ENCODE measurements at regions not wholly inside any gene's neighbourhood (a gene's known extent, or its start where the extent isn't known, plus 50 kb on each side); places are given as distances from the start of the nearest gene placed in this dataset.
"Not testable (repeated sequence)": the region's sequence is repeated elsewhere in the genome, so short reads cannot be mapped to it uniquely, and the experiment has no call there.

GRCh38 chr1:121003230-121003629 lies 113.7 kb downstream of the PPIAL4A start:
- not testable (repeated sequence) for DNase-seq (ENCODE audit: low read depth)

DNA sequence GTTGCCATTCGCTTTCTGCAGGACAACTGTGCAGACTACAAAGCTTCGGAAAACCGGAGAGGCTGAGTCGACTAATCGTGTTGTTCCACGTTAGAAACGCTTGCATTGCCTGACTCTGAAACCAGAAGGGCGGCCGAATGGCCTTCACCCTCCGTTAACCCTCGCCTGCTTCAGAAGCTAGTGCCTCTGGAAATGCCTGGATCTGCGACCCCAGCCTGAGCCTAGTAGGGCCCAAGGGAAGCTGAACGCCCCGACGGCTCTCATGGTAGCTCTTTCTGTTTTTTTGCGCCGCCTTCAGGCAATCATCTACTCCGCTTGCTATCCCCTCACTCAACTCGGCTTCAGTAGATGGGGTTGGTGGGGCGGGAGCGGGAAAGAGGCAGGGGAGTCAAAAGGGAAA lies 117.3 kb downstream of the PPIAL4A start:
- DNase-seq (ENCODE audit: low read depth) = not testable (repeated sequence)

GRCh38 chr1:121007755-121008154 lies 118.2 kb downstream of the PPIAL4A start:
- not testable (repeated sequence) for DNase-seq (ENCODE audit: low read depth)

GRCh38 chr1:121008512-121009215 lies 119.1 kb downstream of the PPIAL4A start:
- not testable (repeated sequence) for DNase-seq (ENCODE audit: low read depth)

DNA sequence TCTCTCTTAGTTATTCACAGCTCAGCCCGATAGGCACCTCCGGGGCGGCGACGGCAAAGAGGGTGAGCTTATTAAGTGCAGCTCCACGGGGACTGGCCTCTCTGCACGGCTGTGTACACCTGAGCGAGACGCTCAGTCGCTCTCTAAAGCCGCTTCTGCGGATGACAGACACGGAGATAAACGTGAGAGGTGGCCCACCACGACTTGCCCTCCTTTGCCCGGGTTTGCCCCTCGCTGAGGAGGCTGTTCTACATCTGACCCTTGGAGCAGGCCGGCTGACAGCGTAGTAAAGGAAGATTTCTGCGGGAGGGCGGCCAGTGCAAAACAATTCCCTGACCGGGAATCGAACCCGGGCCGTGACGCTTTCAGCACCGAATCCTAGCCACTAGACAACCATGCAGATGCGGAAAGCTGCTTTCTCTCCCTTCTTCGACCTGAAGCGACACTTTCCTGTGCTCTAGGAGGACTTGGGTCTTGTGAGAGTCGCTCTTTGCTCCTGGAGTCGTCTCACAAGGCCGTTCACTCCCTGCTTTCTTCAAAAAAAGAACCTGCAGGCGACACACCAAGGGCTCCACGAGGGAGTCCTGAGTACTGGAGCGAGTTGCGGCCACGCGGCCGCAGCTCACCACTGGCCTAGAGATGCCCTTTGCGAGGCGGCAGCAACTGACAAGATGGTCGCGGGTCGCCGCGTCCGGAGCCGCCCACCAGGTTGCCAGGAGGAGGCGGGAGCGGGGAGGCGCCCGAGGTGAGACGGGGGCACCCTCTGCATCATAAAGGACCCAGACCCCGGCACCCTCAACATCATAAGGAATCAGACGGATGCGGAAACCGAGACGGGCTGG lies 119.9 kb downstream of the PPIAL4A start:
- not testable (repeated sequence) for DNase-seq (ENCODE audit: low read depth)

DNA sequence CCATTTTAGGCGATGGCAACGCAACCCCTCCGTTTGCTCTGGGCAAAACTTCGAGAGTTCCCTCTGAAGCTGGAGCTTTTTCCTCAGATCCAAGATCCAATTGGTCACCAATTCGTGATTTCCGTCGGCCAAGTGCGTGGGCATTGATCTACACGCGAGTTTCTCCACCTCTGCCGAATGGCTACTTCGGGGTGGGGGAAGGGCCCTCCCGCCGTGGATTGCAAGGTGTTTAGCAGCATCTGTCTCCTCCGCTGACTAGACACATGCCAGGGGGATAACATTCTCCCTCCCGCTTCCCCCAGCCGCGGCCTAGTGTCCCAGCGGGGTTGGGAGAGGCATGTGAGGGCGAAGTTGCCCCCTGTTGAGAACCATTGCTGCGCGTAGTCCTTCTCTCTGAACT lies 120.6 kb downstream of the PPIAL4A start:
- not testable (repeated sequence) for DNase-seq (ENCODE audit: low read depth)

DNA sequence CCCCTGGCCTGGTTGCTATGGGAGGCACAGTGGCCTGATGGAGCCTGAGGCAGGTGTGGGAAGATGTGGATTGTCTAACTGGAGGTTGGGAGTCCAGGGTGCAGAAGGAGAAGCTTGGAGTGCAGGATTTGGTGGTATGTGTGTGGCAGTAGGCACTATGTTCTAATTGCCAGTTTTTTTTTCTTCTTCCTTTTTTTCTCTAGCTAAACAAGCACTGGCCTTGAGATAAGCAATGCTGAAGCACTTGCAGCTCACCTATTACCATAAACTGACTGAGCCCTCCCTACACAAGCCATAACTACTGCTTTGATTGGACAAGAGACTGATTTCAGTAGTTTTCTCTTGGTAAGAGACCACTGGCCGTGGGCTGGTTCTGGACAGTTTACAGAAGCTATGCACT lies 123.6 kb downstream of the PPIAL4A start:
- DNase-seq (ENCODE audit: low read depth) = not testable (repeated sequence)

DNA sequence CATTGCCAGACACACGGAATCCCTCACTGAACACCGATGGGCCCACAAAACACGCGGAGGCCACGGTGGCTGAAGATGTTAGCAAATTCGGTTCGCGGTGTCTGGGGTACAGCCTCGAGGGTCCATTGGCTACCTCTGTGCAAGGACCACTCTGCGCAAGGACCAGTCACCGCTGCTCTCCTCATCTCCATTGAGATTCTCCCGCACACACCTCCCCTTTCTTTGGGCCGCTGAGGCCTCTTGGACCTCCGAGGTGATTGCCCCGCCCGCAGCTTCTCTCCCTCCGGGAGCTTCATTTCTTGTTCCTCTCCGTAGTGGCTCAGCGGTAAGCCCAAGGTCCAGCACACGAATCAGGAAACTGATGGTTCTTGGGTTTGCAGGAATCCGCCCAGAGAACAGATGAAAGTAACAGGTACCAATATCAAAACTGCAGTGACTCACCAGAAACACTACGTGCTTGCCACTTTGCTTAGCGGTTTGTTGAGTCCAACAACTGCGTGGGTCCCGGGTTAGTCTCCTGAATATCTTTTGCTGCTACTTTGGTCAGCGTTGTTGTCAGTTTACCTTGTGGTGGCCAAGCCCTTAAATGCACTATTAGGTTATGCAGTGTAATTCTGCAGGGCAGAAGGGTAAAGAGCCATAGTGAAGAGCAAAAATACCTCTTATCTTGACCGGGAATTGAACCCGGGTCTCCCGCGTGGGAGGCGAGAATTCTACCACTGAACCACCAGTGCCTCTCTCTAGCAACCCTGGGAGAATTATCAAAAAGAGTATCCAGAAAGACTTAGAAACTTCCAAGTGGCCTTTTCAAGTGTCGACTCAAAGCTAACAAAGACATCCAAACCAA lies 126.8 kb downstream of the PPIAL4A start:
- peak; percentile 65 for DNase-seq (ENCODE audit: low read depth)

GRCh38 chr1:121019715-121020349 lies 130.3 kb downstream of the PPIAL4A start:
- not testable (repeated sequence) for DNase-seq (ENCODE audit: low read depth)

- DNase-seq (ENCODE audit: low read depth) = peak; percentile 32
Observed at GRCh38 chr1:121020350-121021236, 131.0 kb downstream of the PPIAL4A start.

DNA sequence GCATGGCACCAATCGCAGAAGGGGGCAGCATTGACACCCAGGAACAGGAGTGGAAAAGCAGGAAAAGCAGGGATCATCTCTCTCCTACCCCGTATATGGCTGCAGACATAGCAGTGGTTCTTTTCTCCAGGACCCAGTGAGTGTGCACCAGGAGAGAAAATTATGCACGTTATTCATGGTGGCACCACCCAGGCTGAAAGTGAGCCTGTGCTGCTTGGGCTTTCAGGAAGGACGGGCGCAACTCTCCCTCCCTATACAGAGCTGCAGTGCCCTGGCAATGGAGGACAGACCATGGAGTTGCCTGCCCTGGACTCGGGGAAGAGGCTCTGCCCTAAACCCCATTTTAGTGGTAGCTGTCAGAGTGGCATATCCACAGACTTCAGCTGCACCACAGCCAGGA lies 132.1 kb downstream of the PPIAL4A start:
- DNase-seq (ENCODE audit: low read depth) = not testable (repeated sequence)

GRCh38 chr1:121032878-121033494 lies 143.4 kb downstream of the PPIAL4A start:
- DNase-seq (ENCODE audit: low read depth) = not testable (repeated sequence)

DNA sequence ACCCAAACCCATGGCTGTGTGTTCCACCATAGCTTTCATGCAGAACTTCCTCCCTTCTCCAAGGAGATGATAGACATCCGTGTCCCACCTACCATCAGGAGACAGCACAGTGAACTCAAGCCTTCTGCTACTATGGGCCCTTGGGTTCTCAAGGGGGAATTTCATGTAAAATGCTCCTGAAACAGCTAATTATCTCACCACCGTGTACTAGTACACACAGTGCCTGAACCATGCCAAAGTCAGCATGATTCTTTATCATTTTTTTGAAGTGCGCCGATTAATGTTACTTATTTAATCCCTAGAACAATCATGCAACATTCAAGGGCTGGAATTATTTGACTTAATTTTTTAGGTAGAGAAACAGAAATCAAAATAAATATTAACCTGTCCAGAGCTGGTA lies 147.2 kb downstream of the PPIAL4A start:
- DNase-seq (ENCODE audit: low read depth) = not testable (repeated sequence)

DNA sequence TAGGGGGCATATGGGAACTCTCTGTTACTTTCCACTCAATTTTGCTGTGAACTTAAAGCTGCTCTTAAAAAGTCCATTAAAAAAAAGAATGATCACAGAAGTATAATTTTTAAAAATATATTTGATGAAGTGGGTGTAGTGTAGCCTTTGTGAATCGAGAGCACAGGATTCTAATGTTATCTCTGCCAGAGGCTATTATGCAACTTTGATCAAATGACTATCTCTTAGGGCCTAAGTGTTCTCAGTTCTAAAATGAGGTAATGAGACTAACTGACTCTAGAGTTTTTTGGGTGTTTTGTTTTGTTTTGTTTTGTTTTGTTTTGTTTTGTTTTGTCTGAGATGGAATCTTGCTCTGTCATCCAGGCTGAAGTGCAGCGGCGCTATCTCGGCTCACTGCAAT lies 143.2 kb downstream of the FAM72B start:
- DNase-seq (ENCODE audit: low read depth) = not testable (repeated sequence)

GRCh38 chr1:121041497-121041896 lies 142.6 kb downstream of the FAM72B start:
- DNase-seq (ENCODE audit: low read depth) = peak; percentile 81

DNA sequence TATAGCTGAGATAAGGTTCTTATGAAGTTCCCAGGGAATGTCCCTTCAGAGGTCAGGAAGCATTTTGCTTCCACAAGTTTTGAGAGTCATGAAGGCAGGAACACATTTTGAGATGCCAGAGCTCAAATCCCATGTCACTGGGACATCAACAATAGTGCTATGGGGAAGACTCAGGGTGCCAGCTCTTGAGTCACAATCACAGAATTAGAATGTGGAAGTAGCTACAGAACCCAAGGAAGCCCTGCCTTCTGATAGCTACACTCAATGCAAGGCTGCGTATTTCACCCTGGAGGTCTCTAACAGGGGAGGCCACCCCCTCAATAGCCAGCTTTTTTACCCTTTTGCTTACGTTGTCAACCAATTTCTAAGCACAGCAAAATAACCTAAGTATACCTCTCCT lies 141.3 kb downstream of the FAM72B start:
- not testable (repeated sequence) for DNase-seq (ENCODE audit: low read depth)

GRCh38 chr1:121048293-121048752 lies 135.8 kb downstream of the FAM72B start:
- DNase-seq (ENCODE audit: low read depth) = not testable (repeated sequence)

DNA sequence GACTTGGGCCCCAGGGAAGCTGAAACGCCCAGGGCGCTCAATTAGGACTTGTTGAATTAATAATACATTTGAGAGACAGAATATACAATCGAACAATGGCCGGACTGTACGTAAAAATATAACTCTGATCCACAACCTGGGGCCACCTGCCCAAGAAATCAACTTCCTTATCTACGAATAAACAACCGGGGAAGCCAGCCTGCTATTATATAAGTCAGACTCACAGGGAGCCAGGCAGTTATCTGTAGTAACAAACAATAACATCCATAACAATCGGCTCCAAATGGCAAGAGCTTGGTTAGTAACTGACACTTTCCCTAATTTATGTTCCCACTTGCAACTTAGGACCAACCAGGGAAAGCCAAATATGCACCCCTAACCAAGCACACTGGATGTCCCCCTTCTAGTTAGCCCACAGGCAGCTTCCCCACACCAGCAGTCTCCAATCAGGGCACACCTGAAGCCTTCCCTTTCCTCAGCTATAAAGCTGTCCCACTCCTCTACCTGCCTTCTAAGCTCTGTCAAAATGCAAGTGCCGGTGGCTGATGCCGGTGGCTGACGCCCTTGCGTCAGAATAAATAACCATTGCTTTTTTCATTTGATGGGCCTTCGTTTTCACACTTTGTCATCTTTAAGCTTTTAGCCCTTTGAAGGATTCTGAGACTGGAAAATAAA lies 135.2 kb downstream of the FAM72B start:
- DNase-seq (ENCODE audit: low read depth) = not testable (repeated sequence)

GRCh38 chr1:121050097-121050496 lies 134.0 kb downstream of the FAM72B start:
- not testable (repeated sequence) for DNase-seq (ENCODE audit: low read depth)

Measured in renal cortical epithelial cell (primary cell).